Neural cell (in vitro differentiated cells): ENCODE measurements at regions not wholly inside any gene's neighbourhood (a gene's known extent, or its start where the extent isn't known, plus 50 kb on each side); places are given as distances from the start of the nearest gene placed in this dataset.

Experiments
- H2AFZ ChIP-seq: fragments of 200-600, 300-800 bp; sonication (generic), shearing (Covaris generic); 2 replicates; pipeline ENCODE4 v1.6.0; 2014; ENCODE audit warnings: low read depth, mild to moderate bottlenecking, antibody characterized with exemption, low read length, moderate library complexity
- H3F3A ChIP-seq: fragments of 200-600 bp; shearing (Covaris generic); 2 replicates; pipeline ENCODE4 v1.6.1; 2016; ENCODE audit warnings: mild to moderate bottlenecking, moderate library complexity, mixed read lengths, antibody characterized with exemption, low read length; ENCODE audit not compliant: insufficient read depth, poor library complexity, severe bottlenecking
- H3K27ac ChIP-seq: fragments of 200-600, 300-800 bp; sonication (generic), shearing (Covaris generic); 2 replicates; pipeline ENCODE4 v1.5.1; 2014; ENCODE audit warnings: mild to moderate bottlenecking, low read length, moderate library complexity
- H3K27me3 ChIP-seq: fragments of 300-800, 200-600 bp; sonication (generic), shearing (Covaris generic); 2 replicates; pipeline ENCODE4 v1.6.0; 2014; ENCODE audit warnings: mild to moderate bottlenecking, low read depth, low read length, moderate library complexity; ENCODE audit not compliant: insufficient read depth
- H3K36me3 ChIP-seq: fragments of 300-800, 200-600 bp; sonication (generic), shearing (Covaris generic); 2 replicates; pipeline ENCODE4 v1.5.1; 2014; ENCODE audit warnings: mild to moderate bottlenecking, antibody characterized with exemption, low read length, moderate library complexity; ENCODE audit not compliant: insufficient read depth
- H3K4me2 ChIP-seq: fragments of 300-800, 200-600 bp; sonication (generic), shearing (Covaris generic); 2 replicates; pipeline ENCODE4 v1.6.0; 2014; ENCODE audit warnings: mild to moderate bottlenecking, low read length
- H3K4me3 ChIP-seq: fragments of 300-800, 200-600 bp; sonication (generic), shearing (Covaris generic); 2 replicates; pipeline ENCODE4 v1.5.1; 2014; ENCODE audit warnings: mild to moderate bottlenecking, low read length, moderate library complexity
- H3K79me2 ChIP-seq: fragments of 200-600 bp; shearing (Covaris generic); replicated peaks from 2 replicates; pipeline ENCODE4 v1.6.0; 2014; ENCODE audit warnings: mild to moderate bottlenecking, low read length, moderate library complexity; ENCODE audit not compliant: insufficient read depth
- H3K9ac ChIP-seq: fragments of 300-800, 200-600 bp; sonication (generic), shearing (Covaris generic); 2 replicates; pipeline ENCODE4 v1.6.1; 2016; ENCODE audit warnings: mild to moderate bottlenecking, low read length, mixed read lengths
- H3K9me2 ChIP-seq: fragments of 200-600 bp; shearing (Covaris generic); 2 replicates; pipeline ENCODE4 v1.6.1; 2016; ENCODE audit warnings: mild to moderate bottlenecking, low read length, mixed read lengths; ENCODE audit not compliant: insufficient read depth
- H3K9me3 ChIP-seq: fragments of 200-600, 300-800 bp; sonication (generic), shearing (Covaris generic); 2 replicates; pipeline ENCODE4 v1.6.1; 2016; ENCODE audit warnings: mild to moderate bottlenecking, mixed run types, low read length, moderate library complexity, mixed read lengths
- H4K20me1 ChIP-seq: fragments of 200-600 bp; shearing (Covaris generic); 2 replicates; pipeline ENCODE4 v1.6.1; 2016; ENCODE audit warnings: mild to moderate bottlenecking, mixed run types; ENCODE audit not compliant: insufficient read depth
- CTCF ChIP-seq: fragments of 450-650 bp; IDR thresholded peaks from 2 replicates; pipeline ENCODE4 v1.5.1; 2014; ENCODE audit warnings: antibody characterized with exemption, mild to moderate bottlenecking, moderate library complexity; ENCODE audit not compliant: poor library complexity, severe bottlenecking
- EP300 ChIP-seq: fragments of 450-650 bp; conservative IDR thresholded peaks from 2 replicates; pipeline ENCODE4 v1.6.1; 2014; ENCODE audit warnings: antibody characterized with exemption, mild to moderate bottlenecking, moderate library complexity; ENCODE audit not compliant: poor library complexity, severe bottlenecking
- EZH2 ChIP-seq: fragments of 200-600, 300-800 bp; shearing (Covaris generic), sonication (generic); IDR thresholded peaks from 2 replicates; pipeline ENCODE4 v1.6.1; 2014; ENCODE audit warnings: antibody characterized with exemption, low read length, borderline replicate concordance, mild to moderate bottlenecking; ENCODE audit not compliant: insufficient read depth, poor library complexity, severe bottlenecking
- MXI1 ChIP-seq: fragments of 450-650 bp; conservative IDR thresholded peaks from 2 replicates; pipeline ENCODE4 v1.6.1; 2014; ENCODE audit warnings: antibody characterized with exemption, mild to moderate bottlenecking; ENCODE audit not compliant: poor library complexity, severe bottlenecking
- POLR2AphosphoS5 ChIP-seq: IDR thresholded peaks from 2 replicates; pipeline ENCODE4 v1.6.1; 2012
- RAD21 ChIP-seq: fragments of 450-650 bp; conservative IDR thresholded peaks from 2 replicates; pipeline ENCODE4 v1.6.1; 2014; ENCODE audit warnings: antibody characterized with exemption, mild to moderate bottlenecking, moderate library complexity
- REST ChIP-seq: IDR thresholded peaks from 2 replicates; pipeline ENCODE4 v1.6.1; 2012; ENCODE audit warnings: borderline replicate concordance
- SMC3 ChIP-seq: fragments of 450-650 bp; conservative IDR thresholded peaks from 2 replicates; pipeline ENCODE4 v1.6.1; 2014; ENCODE audit warnings: antibody characterized with exemption, mild to moderate bottlenecking, moderate library complexity; ENCODE audit not compliant: poor library complexity
- TAF1 ChIP-seq: IDR thresholded peaks from 2 replicates; pipeline ENCODE4 v1.6.1; 2012; ENCODE audit warnings: low read depth

- Histone ChIP-seq H3K4me3 (no peak overlapping the region), H3K36me3 (no peaks in the 10 kb centered on the region), H3F3A (no peaks in the 10 kb centered on the region), H3K9me3 (no peaks in the 10 kb centered on the region), H3K9ac (no peak overlapping the region), H3K27me3 (no peaks in the 10 kb centered on the region), H3K27ac (no peak overlapping the region), H2AFZ (no peak overlapping the region), H3K4me2 (no peak overlapping the region), H3K79me2 (no peaks in the 10 kb centered on the region), H4K20me1 (no peaks in the 10 kb centered on the region), H3K9me2 (no peaks in the 10 kb centered on the region)
- TF ChIP-seq EP300 = no peak
- TF ChIP-seq TAF1 = no peak
- TF ChIP-seq CTCF = no peak
- no peak for TF ChIP-seq SMC3
- no peak for TF ChIP-seq RAD21
- no peak for TF ChIP-seq MXI1
- TF ChIP-seq EZH2 = no peak
- TF ChIP-seq REST = no peak
- TF ChIP-seq POLR2AphosphoS5 = no peak
These were observed 92.3 kb downstream of the GC start for GRCh38 chr4:71691416-71692073.

GRCh38 chr4:71689822-71690221, 94.1 kb downstream of the GC start:
- H3K79me2 ChIP-seq = no peaks in the 10 kb centered on the region
- no peaks in the 10 kb centered on the region for H3F3A ChIP-seq
- H3K4me2 ChIP-seq = no peak overlapping the region
- no peaks in the 10 kb centered on the region for H3K27me3 ChIP-seq
- no peaks in the 10 kb centered on the region for H4K20me1 ChIP-seq
- H3K9ac ChIP-seq = no peak overlapping the region
- no peaks in the 10 kb centered on the region for H3K36me3 ChIP-seq
- H3K27ac ChIP-seq = no peak overlapping the region
- no peak overlapping the region for H3K4me3 ChIP-seq
- H2AFZ ChIP-seq = no peak overlapping the region
- no peaks in the 10 kb centered on the region for H3K9me2 ChIP-seq
- no peaks in the 10 kb centered on the region for H3K9me3 ChIP-seq
- no peak for TF ChIP-seq MXI1

- H2AFZ ChIP-seq = no peak overlapping the region
- H4K20me1 ChIP-seq = no peaks in the 10 kb centered on the region
- H3K27me3 ChIP-seq = no peaks in the 10 kb centered on the region
- no peak overlapping the region for H3K4me3 ChIP-seq
- H3K9me2 ChIP-seq = no peaks in the 10 kb centered on the region
- H3K9me3 ChIP-seq = no peaks in the 10 kb centered on the region
- H3K9ac ChIP-seq = no peak overlapping the region
- H3F3A ChIP-seq = no peaks in the 10 kb centered on the region
- no peak overlapping the region for H3K4me2 ChIP-seq
- no peaks in the 10 kb centered on the region for H3K79me2 ChIP-seq
- no peaks in the 10 kb centered on the region for H3K36me3 ChIP-seq
- no peak overlapping the region for H3K27ac ChIP-seq
- TF ChIP-seq CTCF (no peak), MXI1 (no peak), EP300 (no peak), EZH2 (no peak), POLR2AphosphoS5 (no peak), SMC3 (no peak), RAD21 (no peak), TAF1 (no peak), REST (no peak)
These were observed 96.8 kb downstream of the GC start for GRCh38 chr4:71687056-71687455.
